Gastroesophageal sphincter (tissue), 4 donors: ENCODE measurements at regions not wholly inside any gene's neighbourhood (a gene's known extent, or its start where the extent isn't known, plus 50 kb on each side); places are given as distances from the start of the nearest gene placed in this dataset.

Experiments
- ATAC-seq: fragments of 150-250 bp; one replicate; pipeline ENCODE4 v1.9.1; 2016; ENCODE audit warnings: mild to moderate bottlenecking, moderate library complexity
- H3K27ac ChIP-seq, 4 donors: fragments of 200-600 bp; sonication (generic) in 3 of 4; 1 replicate in 3 of 4; 2 replicates in 1 of 4; pipeline ENCODE4 v1.5.1; 2016 to 2019
- H3K27me3 ChIP-seq: fragments of 200-600 bp; sonication (generic); one replicate; pipeline ENCODE4 v1.5.1; 2019
- H3K36me3 ChIP-seq, 2 donors: fragments of 200-600 bp; sonication (generic); one replicate each; pipeline ENCODE4 v1.5.1; 2019; ENCODE audit warnings: control low read depth in 1 of 2
- H3K4me1 ChIP-seq, 3 donors: fragments of 200-600 bp; sonication (generic); 1 replicate in 2 of 3; 2 replicates in 1 of 3; pipeline ENCODE4 v1.5.1; 2016 to 2019; ENCODE audit warnings: control low read depth in 2 of 3
- H3K4me3 ChIP-seq, 2 donors: fragments of 200-600 bp; sonication (generic); one replicate each; pipeline ENCODE4 v1.5.1; 2019; ENCODE audit warnings: mild to moderate bottlenecking in 1 of 2, moderate library complexity in 1 of 2
- H3K9me3 ChIP-seq, 3 donors: fragments of 200-600 bp; sonication (generic); one replicate each; pipeline ENCODE4 v1.5.1; 2017 to 2019; ENCODE audit warnings: control low read depth in 2 of 3
- EP300 ChIP-seq: sonication (generic); formaldehyde crosslinking; IDR thresholded peaks from one replicate; pipeline ENCODE4 v1.6.1; 2017; ENCODE audit warnings: antibody characterized with exemption, mild to moderate bottlenecking
- POLR2A ChIP-seq, 2 donors: fragments of 450-650 bp; IDR thresholded peaks; one replicate each; pipeline ENCODE4 v1.6.1; 2017; ENCODE audit warnings: antibody characterized with exemption in 2 of 2, mild to moderate bottlenecking in 2 of 2, moderate library complexity in 1 of 2
- POLR2AphosphoS5 ChIP-seq: sonication (generic); formaldehyde crosslinking; IDR thresholded peaks from one replicate; pipeline ENCODE4 v1.6.1; 2017; ENCODE audit warnings: antibody characterized with exemption
- WGBS, 2 donors: methylation state at CpG; one replicate each; pipeline ENCODE4 v1.1.5; 2018; ENCODE audit warnings: low coverage in 1 of 2; 5-methylcytosine and 5-hydroxymethylcytosine counted together
- TF ChIP-seq, protein P1 (sequence below), 4 experiments: fragments of 200-600 bp in 2 of 4; fragments of 450-650 bp in 2 of 4; sonication (generic) in 1 of 4; IDR thresholded peaks; one replicate each; pipeline ENCODE4 v1.5.1; 2017 to 2019; ENCODE audit warnings: antibody characterized with exemption in 4 of 4, mild to moderate bottlenecking in 2 of 4, moderate library complexity in 2 of 4

DNA sequence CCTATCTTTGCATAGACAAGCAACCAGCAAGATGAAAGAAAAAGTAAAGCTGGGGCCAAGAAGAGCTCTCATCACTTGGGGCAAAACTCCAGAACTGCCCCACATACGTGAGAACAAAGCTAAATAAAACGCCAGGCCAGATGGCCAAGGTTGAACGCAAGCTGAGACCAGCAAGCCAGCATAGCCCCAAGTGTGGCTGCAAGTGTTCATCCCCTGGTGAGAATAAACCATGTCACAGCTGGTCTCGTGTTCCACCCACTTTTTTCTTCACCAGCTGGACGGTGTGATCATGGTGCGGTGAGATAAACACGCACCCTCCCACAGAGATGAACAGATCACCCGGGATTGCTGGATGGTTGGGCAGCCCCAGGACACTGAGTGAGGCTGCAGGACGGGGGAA lies 109.6 kb upstream of the CACNA1A start:
- no peaks in the 10 kb centered on the region for H3K36me3 ChIP-seq
- no peak overlapping the region for H3K27ac ChIP-seq
- H3K4me1 ChIP-seq, result no peaks in the 10 kb centered on the region
- ATAC-seq, result no peak
- TF ChIP-seq, protein P1, sequence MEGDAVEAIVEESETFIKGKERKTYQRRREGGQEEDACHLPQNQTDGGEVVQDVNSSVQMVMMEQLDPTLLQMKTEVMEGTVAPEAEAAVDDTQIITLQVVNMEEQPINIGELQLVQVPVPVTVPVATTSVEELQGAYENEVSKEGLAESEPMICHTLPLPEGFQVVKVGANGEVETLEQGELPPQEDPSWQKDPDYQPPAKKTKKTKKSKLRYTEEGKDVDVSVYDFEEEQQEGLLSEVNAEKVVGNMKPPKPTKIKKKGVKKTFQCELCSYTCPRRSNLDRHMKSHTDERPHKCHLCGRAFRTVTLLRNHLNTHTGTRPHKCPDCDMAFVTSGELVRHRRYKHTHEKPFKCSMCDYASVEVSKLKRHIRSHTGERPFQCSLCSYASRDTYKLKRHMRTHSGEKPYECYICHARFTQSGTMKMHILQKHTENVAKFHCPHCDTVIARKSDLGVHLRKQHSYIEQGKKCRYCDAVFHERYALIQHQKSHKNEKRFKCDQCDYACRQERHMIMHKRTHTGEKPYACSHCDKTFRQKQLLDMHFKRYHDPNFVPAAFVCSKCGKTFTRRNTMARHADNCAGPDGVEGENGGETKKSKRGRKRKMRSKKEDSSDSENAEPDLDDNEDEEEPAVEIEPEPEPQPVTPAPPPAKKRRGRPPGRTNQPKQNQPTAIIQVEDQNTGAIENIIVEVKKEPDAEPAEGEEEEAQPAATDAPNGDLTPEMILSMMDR (IDR thresholded peaks at IDR 0.05), result no peak
- TF ChIP-seq EP300 (no peak), POLR2AphosphoS5 (no peak), POLR2A (IDR thresholded peaks at IDR 0.05) (no peak)
- no peak overlapping the region for H3K4me3 ChIP-seq
- WGBS, 2 donors, result 8 to 37% methylated on average over 2 to 4 of the region's 9 CpGs
- peaks cover 0 to 4% (median 0%) of the 10 kb centered on the region in 3 donors for H3K9me3 ChIP-seq
- H3K27me3 ChIP-seq, result peaks cover 65% of the 10 kb centered on the region

DNA sequence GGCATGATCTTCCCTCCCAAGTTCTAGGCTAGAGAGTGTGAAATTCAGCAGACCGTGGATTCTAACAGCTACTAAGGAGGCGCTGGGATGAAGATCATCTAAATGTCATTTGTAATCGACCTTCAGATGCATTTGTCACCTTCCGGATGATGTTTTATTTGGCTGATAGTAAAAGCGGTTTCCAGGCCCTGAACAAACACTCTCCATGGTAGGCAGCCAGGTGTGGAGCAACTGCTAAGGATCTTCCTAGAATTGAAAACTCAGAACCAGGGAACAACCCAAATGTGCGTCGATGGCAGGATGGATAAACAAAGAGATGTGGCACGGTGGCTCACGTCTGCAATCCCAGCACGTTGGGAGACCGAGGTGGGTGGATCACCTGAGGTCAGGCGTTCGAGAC lies 107.2 kb upstream of the CACNA1A start:
- Histone ChIP-seq H3K27me3 (peaks cover 62% of the 10 kb centered on the region), H3K9me3 (peaks cover 0 to 4% (median 0%) of the 10 kb centered on the region in 3 donors), H3K4me1 (no peaks in the 10 kb centered on the region), H3K36me3 (no peaks in the 10 kb centered on the region), H3K27ac (no peak overlapping the region), H3K4me3 (no peak overlapping the region)
- WGBS, 2 donors, result 57 to 63% methylated on average over 12 to 13 of the region's 13 CpGs
- TF ChIP-seq POLR2AphosphoS5 (no peak), EP300 (no peak), POLR2A (IDR thresholded peaks at IDR 0.05) (no peak)
- TF ChIP-seq, protein P1 (IDR thresholded peaks at IDR 0.05), result no peak
- no peak for ATAC-seq

DNA sequence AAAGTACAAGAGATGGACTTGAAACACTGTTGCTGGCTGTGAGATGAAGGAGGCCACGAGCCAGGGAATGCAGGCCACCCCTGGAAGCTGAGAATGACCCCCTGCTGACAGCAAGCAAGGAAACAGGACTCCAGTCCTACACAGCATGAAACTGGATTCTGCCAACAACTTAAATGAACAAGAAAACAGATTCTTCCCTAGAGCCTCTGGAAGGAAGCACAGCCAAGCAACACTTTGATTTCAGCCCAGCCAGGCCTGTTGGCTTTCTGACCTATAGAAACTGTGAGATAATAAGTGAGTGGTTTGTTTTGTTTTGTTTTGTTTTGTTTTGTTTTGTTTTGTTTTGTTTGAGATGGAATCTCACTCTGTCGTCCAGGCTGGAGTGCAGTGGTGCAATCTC lies 105.3 kb upstream of the CACNA1A start:
- 59 to 70% methylated on average over 2 of the region's 2 CpGs for WGBS, 2 donors
- ATAC-seq, result no peak
- Histone ChIP-seq H3K4me1 (no peaks in the 10 kb centered on the region), H3K9me3 (peaks cover 0 to 4% (median 0%) of the 10 kb centered on the region in 3 donors), H3K27ac (no peak overlapping the region), H3K36me3 (no peaks in the 10 kb centered on the region), H3K4me3 (no peak overlapping the region), H3K27me3 (peaks cover 48% of the 10 kb centered on the region)
- TF ChIP-seq, protein P1 (IDR thresholded peaks at IDR 0.05), result no peak
- TF ChIP-seq POLR2A (IDR thresholded peaks at IDR 0.05), result no peak
- no peak for TF ChIP-seq POLR2AphosphoS5
- TF ChIP-seq EP300, result no peak

DNA sequence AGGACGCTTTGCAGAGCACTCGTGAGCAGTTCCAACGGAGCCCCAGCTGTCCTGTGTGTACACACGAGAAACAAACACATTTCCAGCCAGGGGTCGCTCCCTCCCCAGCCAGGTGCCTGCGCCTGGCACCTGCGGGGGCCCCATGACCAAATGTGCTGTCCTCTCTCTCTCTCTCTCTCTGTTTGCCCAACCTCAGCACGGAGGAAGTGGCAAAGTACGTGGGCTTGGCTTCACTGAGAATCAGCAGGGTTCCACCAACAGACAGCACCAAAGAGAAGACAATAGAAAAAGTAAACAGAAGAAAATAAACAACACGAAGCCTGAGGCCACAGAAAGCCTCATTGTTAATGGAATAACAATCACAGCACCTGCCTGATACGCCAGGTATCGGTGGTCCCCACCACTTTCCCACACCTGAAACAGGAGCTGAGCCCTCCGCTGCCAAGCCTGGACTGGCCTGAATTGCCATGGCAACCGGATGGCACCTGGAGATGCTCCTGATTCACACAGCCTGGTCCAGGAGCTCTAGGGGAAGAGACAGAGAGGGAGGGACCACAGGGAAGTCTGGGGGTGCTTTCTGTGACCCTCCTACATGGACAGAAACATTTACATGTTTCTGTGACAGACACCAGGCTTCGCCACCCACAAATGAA lies 103.9 kb upstream of the CACNA1A start:
- no peaks in the 10 kb centered on the region for H3K4me1 ChIP-seq
- WGBS, 2 donors, result 44 to 67% methylated on average over 3 to 12 of the region's 15 CpGs
- H3K27me3 ChIP-seq, result peaks cover 49% of the 10 kb centered on the region
- ATAC-seq, result no peak
- no peak overlapping the region for H3K4me3 ChIP-seq
- H3K36me3 ChIP-seq, result no peaks in the 10 kb centered on the region
- no peak overlapping the region for H3K27ac ChIP-seq
- H3K9me3 ChIP-seq, result peaks cover 0 to 4% (median 0%) of the 10 kb centered on the region in 3 donors
- TF ChIP-seq POLR2A (IDR thresholded peaks at IDR 0.05) (no peak), EP300 (no peak), POLR2AphosphoS5 (no peak)
- TF ChIP-seq, protein P1 (IDR thresholded peaks at IDR 0.05), result no peak

DNA sequence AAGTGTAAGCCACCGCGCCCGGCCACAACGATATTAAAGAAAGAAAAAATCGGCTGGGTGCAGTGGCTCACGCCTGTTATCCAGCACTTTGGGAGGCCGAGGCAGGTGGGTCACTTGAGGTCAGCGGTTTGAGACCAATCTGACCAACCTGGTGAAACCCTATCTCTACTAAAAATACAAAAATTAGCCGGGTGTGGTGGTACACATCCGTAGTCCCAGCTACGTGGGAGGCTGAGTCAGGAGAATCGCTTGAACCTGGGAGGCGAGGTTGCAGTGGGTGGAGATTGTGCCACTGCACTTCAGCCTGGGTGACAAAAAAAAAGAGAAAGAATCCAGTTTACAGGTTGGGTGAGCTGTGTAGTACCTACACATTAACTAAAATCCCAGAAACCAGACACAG lies 99.9 kb upstream of the CACNA1A start:
- no peak for ATAC-seq
- WGBS, 2 donors, result 88 to 91% methylated on average over 5 to 6 of the region's 13 CpGs
- Histone ChIP-seq H3K27me3 (peaks cover 20% of the 10 kb centered on the region), H3K36me3 (no peaks in the 10 kb centered on the region), H3K4me3 (no peak overlapping the region), H3K9me3 (no peaks in the 10 kb centered on the region), H3K4me1 (no peaks in the 10 kb centered on the region), H3K27ac (no peak overlapping the region)
- TF ChIP-seq POLR2AphosphoS5 (no peak), POLR2A (IDR thresholded peaks at IDR 0.05) (no peak), EP300 (no peak)
- TF ChIP-seq, protein P1 (IDR thresholded peaks at IDR 0.05), result no peak
